SU-DHL-6 (cell line): ENCODE measurements at regions not wholly inside any gene's neighbourhood (a gene's known extent, or its start where the extent isn't known, plus 50 kb on each side); places are given as distances from the start of the nearest gene placed in this dataset.

Experiments
- H2AFZ ChIP-seq: fragments of 200-600 bp; sonication (generic); 2 replicates; pipeline ENCODE4 v1.6.1; 2014; ENCODE audit warnings: low read depth, mild to moderate bottlenecking, moderate library complexity, mixed read lengths, antibody characterized with exemption, low read length; ENCODE audit not compliant: severe bottlenecking
- H3F3A ChIP-seq: fragments of 200-600 bp; shearing (Covaris generic); 2 replicates; pipeline ENCODE4 v1.6.0; 2016; ENCODE audit warnings: antibody characterized with exemption, mild to moderate bottlenecking; ENCODE audit not compliant: insufficient read depth
- H3K27ac ChIP-seq: fragments of 200-600 bp; sonication (generic); 2 replicates; pipeline ENCODE4 v1.5.1; 2016; ENCODE audit warnings: low read depth, mild to moderate bottlenecking, low read length, moderate library complexity, mixed read lengths
- H3K27me3 ChIP-seq: fragments of 200-600 bp; sonication (generic), shearing (Covaris generic); 2 replicates; pipeline ENCODE4 v1.6.0; 2014; ENCODE audit warnings: mild to moderate bottlenecking, low read length
- H3K36me3 ChIP-seq: fragments of 200-600 bp; sonication (generic); 2 replicates; pipeline ENCODE4 v1.6.1; 2014; ENCODE audit warnings: mild to moderate bottlenecking, low read length, mixed read lengths
- H3K4me2 ChIP-seq: fragments of 300-600, 200-600 bp; shearing (Covaris generic), sonication (generic); 2 replicates; pipeline ENCODE4 v1.6.0; 2014; ENCODE audit warnings: low read length, low read depth, mild to moderate bottlenecking; ENCODE audit not compliant: poor library complexity, severe bottlenecking
- H3K4me3 ChIP-seq: fragments of 200-600 bp; sonication (generic); 2 replicates; pipeline ENCODE4 v1.5.1; 2014; ENCODE audit warnings: antibody characterized with exemption, low read length, mild to moderate bottlenecking, mixed read lengths; ENCODE audit not compliant: insufficient read depth, poor library complexity, severe bottlenecking
- H3K79me2 ChIP-seq: fragments of 200-600 bp; sonication (generic); 2 replicates; pipeline ENCODE4 v1.6.1; 2014; ENCODE audit warnings: mild to moderate bottlenecking, low read length, moderate library complexity; ENCODE audit not compliant: insufficient read depth
- H3K9ac ChIP-seq: fragments of 200-600 bp; sonication (generic); 2 replicates; pipeline ENCODE4 v1.7.0; 2014; ENCODE audit warnings: mild to moderate bottlenecking, low read length
- H3K9me2 ChIP-seq: fragments of 200-600 bp; sonication (generic); replicated peaks from 2 replicates; pipeline ENCODE4 v1.6.1; 2014; ENCODE audit warnings: low read length; ENCODE audit not compliant: insufficient read depth
- H3K9me3 ChIP-seq: fragments of 200-600 bp; sonication (generic); 2 replicates; pipeline ENCODE4 v1.6.1; 2014; ENCODE audit warnings: low read length, mixed read lengths; ENCODE audit not compliant: insufficient read depth
- H4K20me1 ChIP-seq: fragments of 200-600 bp; sonication (generic); 2 replicates; pipeline ENCODE4 v1.6.1; 2014; ENCODE audit warnings: low read depth, mild to moderate bottlenecking, antibody characterized with exemption, low read length, moderate library complexity, mixed read lengths
- EZH2phosphoT487 ChIP-seq: fragments of 200-600 bp; sonication (generic), shearing (Covaris generic); conservative IDR thresholded peaks from 2 replicates; pipeline ENCODE4 v1.6.1; 2018; ENCODE audit warnings: mild to moderate bottlenecking, antibody characterized with exemption, low read length, moderate library complexity, mixed read lengths
- TF ChIP-seq, protein P1 (sequence below): fragments of 200-600 bp; sonication (generic); IDR thresholded peaks from one replicate; pipeline ENCODE4 v1.5.1; 2017; ENCODE audit warnings: antibody characterized with exemption, mild to moderate bottlenecking, low read length, moderate library complexity; ENCODE audit not compliant: insufficient read depth, poor library complexity, severe bottlenecking

- no peaks in the 10 kb centered on the region for H3K27me3 ChIP-seq
- no peaks in the 10 kb centered on the region for H3F3A ChIP-seq
- H3K9ac ChIP-seq: no peak overlapping the region
- no peaks in the 10 kb centered on the region for H3K79me2 ChIP-seq
- no peaks in the 10 kb centered on the region for H3K36me3 ChIP-seq
- H2AFZ ChIP-seq: peak overlapping the region; percentile 37
- H3K27ac ChIP-seq: no peak overlapping the region
- no peak overlapping the region for H3K4me2 ChIP-seq
- H4K20me1 ChIP-seq: no peaks in the 10 kb centered on the region
- TF ChIP-seq EZH2phosphoT487: no peak
- TF ChIP-seq, protein P1, sequence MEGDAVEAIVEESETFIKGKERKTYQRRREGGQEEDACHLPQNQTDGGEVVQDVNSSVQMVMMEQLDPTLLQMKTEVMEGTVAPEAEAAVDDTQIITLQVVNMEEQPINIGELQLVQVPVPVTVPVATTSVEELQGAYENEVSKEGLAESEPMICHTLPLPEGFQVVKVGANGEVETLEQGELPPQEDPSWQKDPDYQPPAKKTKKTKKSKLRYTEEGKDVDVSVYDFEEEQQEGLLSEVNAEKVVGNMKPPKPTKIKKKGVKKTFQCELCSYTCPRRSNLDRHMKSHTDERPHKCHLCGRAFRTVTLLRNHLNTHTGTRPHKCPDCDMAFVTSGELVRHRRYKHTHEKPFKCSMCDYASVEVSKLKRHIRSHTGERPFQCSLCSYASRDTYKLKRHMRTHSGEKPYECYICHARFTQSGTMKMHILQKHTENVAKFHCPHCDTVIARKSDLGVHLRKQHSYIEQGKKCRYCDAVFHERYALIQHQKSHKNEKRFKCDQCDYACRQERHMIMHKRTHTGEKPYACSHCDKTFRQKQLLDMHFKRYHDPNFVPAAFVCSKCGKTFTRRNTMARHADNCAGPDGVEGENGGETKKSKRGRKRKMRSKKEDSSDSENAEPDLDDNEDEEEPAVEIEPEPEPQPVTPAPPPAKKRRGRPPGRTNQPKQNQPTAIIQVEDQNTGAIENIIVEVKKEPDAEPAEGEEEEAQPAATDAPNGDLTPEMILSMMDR: no peak
- H3K9me2 ChIP-seq: no peaks in the 10 kb centered on the region
- H3K4me3 ChIP-seq: no peak overlapping the region
- no peaks in the 10 kb centered on the region for H3K9me3 ChIP-seq
These were observed 635.6 kb upstream of the ALCAM start for GRCh38 chr3:104731074-104731473.

DNA sequence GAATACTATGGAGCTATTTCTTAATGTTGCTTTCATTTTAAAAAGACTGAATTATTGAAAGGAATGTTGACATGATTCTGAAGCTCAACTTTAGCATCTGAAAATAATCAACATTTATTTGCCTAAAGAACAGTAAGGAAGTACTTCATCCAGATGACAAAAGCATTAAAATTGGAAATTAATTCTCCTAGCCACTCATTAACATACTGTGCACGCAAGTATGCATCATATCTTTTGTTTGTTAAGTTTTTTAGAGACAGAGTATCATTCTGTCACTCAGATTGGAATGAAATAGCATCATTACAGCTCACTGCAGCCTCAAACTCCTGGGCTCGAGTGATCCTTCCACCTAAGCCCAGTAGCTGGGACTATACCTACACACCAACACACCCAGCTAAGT, 632.1 kb upstream of the ALCAM start:
- H3K4me3 ChIP-seq: no peak overlapping the region
- no peak overlapping the region for H3K27ac ChIP-seq
- no peak for TF ChIP-seq EZH2phosphoT487
- no peaks in the 10 kb centered on the region for H3K79me2 ChIP-seq
- H3K9ac ChIP-seq: no peak overlapping the region
- no peaks in the 10 kb centered on the region for H4K20me1 ChIP-seq
- H3F3A ChIP-seq: no peaks in the 10 kb centered on the region
- no peak overlapping the region for H3K4me2 ChIP-seq
- H3K36me3 ChIP-seq: no peaks in the 10 kb centered on the region
- no peaks in the 10 kb centered on the region for H3K27me3 ChIP-seq
- no peaks in the 10 kb centered on the region for H3K9me3 ChIP-seq
- no peak overlapping the region for H2AFZ ChIP-seq
- H3K9me2 ChIP-seq: no peaks in the 10 kb centered on the region

GRCh38 chr3:104735691-104736090, 631.0 kb upstream of the ALCAM start:
- H3K9ac ChIP-seq: no peak overlapping the region
- no peaks in the 10 kb centered on the region for H3K9me2 ChIP-seq
- H3K36me3 ChIP-seq: no peaks in the 10 kb centered on the region
- H3K27ac ChIP-seq: no peak overlapping the region
- H2AFZ ChIP-seq: no peak overlapping the region
- H3K27me3 ChIP-seq: no peaks in the 10 kb centered on the region
- H3F3A ChIP-seq: no peaks in the 10 kb centered on the region
- no peaks in the 10 kb centered on the region for H4K20me1 ChIP-seq
- H3K79me2 ChIP-seq: no peaks in the 10 kb centered on the region
- TF ChIP-seq EZH2phosphoT487: no peak
- TF ChIP-seq, protein P1: no peak
- H3K4me3 ChIP-seq: no peak overlapping the region
- H3K4me2 ChIP-seq: no peak overlapping the region
- no peaks in the 10 kb centered on the region for H3K9me3 ChIP-seq

- Histone ChIP-seq H3K36me3 (no peaks in the 10 kb centered on the region), H4K20me1 (no peaks in the 10 kb centered on the region), H3K4me3 (no peak overlapping the region), H3K4me2 (no peak overlapping the region), H3K9me3 (no peaks in the 10 kb centered on the region), H3K27ac (no peak overlapping the region), H2AFZ (no peak overlapping the region), H3K9me2 (no peaks in the 10 kb centered on the region), H3K79me2 (no peaks in the 10 kb centered on the region), H3F3A (no peaks in the 10 kb centered on the region), H3K9ac (no peak overlapping the region), H3K27me3 (no peaks in the 10 kb centered on the region)
- no peak for TF ChIP-seq EZH2phosphoT487
- TF ChIP-seq, protein P1: no peak
These were observed 628.4 kb upstream of the ALCAM start for GRCh38 chr3:104738271-104738670.
